NCI-H526 (cell line): ENCODE measurements at regions not wholly inside any gene's neighbourhood (a gene's known extent, or its start where the extent isn't known, plus 50 kb on each side); places are given as distances from the start of the nearest gene placed in this dataset.

Source experiments
- DNase-seq, 2 experiments: peaks; one replicate each; lab custom pipeline; 2025; lab: John Stamatoyannopoulos, UW

DNA sequence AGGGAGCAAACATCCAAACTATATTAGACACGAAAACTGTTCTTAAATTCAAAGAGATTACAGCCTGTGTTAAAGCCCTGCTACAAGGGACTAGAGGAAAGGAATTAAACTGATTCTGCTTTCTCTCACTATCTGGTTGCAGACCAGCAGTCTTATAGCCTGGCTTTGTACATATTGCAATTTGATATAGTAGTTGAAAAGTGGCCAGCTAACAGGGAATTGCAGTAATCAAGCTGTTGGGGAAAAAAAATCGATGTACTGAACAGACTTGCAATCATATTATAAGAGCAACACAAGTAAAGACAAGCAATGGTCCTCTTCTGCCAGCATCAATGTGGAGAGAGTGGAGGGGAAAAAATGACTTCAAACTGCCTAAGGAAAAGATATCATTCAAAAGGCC, 364.4 kb upstream of the EPHA5 start:
- DNase-seq = no peak

DNA sequence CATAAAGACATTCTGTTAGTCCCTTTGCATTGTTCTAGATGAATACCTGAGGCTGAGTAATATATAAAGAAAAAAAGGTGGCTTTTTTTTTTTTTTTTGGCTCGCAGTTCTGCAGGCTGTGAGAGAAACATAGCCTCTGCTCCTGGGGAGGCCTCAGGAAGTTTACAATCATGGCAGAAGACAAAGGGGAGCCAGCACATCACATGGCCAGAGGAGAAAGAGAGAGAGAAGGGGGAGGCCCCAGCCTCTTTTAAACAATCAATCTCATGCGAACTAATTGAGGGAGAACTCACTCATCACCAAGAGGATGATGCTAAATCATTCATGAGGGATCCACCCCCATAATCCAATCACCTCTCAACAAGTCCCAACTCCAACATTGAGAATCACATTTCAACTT, 364.0 kb upstream of the EPHA5 start:
- DNase-seq = no peak

- no peak for DNase-seq
These were observed 362.3 kb upstream of the EPHA5 start for GRCh38 chr4:66032571-66032970.

GRCh38 chr4:66028668-66029067, 358.4 kb upstream of the EPHA5 start:
- DNase-seq = no peak

DNA sequence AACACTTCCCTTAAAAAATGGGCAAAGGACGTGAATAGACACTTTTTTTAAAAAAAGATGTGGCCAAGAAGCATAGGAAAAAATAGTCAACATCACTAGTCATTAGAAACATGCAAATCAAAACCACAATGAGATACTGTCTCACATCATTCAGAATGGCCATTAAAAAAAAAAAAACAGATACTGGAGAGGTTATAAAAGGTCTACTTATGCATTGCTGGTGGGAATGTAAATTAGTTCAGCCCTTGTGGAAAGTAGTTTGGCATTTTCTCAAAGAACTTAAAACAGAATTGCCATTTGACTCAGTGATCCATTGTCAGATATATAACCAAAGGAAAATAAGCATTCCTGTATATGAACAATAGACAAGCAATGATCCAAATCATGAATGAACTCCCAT, 352.8 kb upstream of the EPHA5 start:
- DNase-seq = peak; percentile 12 to 29

GRCh38 chr4:66017671-66018070, 347.4 kb upstream of the EPHA5 start:
- DNase-seq = no peak

GRCh38 chr4:66016240-66016639, 346.0 kb upstream of the EPHA5 start:
- DNase-seq = no peak

DNA sequence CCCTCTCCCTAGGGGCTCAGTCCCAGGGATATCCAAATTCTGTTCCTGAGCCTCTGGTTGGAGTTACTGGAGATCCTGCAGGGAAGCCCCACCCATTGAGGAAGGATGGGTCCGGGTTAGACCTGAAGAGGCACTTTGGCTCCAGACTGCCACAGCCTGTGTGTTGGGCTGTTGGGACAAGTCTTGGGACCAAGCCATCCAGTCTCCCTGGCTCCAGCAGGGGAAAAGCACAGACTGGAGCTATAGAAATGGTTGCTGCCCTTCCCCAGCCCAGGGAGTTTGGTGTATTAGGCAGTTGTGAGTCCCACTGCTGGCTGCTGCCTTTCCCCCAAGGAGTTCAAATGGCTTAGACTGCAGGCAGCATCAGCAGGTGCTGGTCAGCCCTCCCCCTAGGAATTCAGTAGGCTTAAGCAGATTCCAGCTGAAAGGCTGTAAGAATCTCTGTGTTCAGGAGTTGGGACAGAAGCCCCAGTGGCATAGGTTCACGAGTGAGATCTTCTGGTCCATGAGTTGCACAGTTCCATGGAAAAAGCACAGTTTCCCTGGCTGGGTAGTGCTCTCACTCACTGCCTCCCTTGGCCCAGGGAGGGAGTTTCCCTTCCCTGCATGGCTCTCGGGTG, 344.0 kb upstream of the EPHA5 start:
- DNase-seq = no peak

GRCh38 chr4:66000510-66001117, 330.3 kb upstream of the EPHA5 start:
- DNase-seq = peak in 1 of 2 experiments; percentile 21

DNA sequence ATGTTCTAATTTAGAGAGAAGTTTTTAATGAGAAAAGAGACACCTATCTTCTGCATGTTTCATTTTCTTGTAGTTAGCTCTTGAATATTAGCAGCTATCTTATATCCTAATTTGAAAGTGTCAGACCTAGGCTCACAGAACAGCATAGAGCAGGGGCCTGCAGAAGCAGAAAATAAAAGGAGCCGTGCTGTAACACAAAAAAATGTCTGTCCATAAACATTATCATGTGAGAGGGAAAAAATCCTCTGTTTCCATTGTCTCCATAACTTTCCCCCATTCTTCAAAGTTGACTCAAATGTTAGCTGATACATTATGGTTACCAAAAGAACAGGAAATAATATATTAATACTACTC, 329.2 kb upstream of the EPHA5 start:
- DNase-seq = peak in 1 of 2 experiments; percentile 61

GRCh38 chr4:65998807-65999517, 328.7 kb upstream of the EPHA5 start:
- peak; percentile 60 to 62 for DNase-seq

GRCh38 chr4:65983061-65983460, 312.8 kb upstream of the EPHA5 start:
- no peak for DNase-seq

DNA sequence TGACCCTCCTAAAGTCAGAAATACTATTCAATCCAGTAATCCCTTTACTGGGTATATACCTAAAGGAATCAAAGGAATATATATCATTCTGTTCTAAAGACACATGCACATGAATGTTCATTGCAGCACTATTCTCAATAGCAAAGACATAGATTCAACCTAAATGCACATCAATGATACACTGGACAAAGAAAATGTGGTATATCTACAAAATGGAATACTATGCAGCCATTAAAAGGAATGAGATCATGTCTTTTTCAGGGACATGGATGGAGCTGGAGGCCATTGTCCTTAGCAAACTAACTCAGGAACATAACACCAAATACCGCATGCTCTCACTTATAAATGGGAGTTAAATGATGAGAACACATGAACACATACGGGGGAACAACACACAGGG, 306.0 kb upstream of the EPHA5 start:
- DNase-seq = no peak

GRCh38 chr4:65973186-65973585, 302.9 kb upstream of the EPHA5 start:
- no peak for DNase-seq

GRCh38 chr4:65971686-65972085, 301.4 kb upstream of the EPHA5 start:
- DNase-seq = no peak

GRCh38 chr4:65968831-65969558, 298.7 kb upstream of the EPHA5 start:
- DNase-seq = no peak

- DNase-seq = no peak
These were observed 290.5 kb upstream of the EPHA5 start for GRCh38 chr4:65960751-65961150.

GRCh38 chr4:65954416-65954815, 284.1 kb upstream of the EPHA5 start:
- no peak for DNase-seq

- DNase-seq = no peak
These were observed 280.9 kb upstream of the EPHA5 start for GRCh38 chr4:65951177-65951576.

GRCh38 chr4:65943076-65943475, 272.8 kb upstream of the EPHA5 start:
- no peak for DNase-seq

- DNase-seq = no peak
These were observed 254.6 kb upstream of the EPHA5 start for GRCh38 chr4:65924843-65925242.

- no peak for DNase-seq
These were observed 253.3 kb upstream of the EPHA5 start for GRCh38 chr4:65923616-65924015.

DNA sequence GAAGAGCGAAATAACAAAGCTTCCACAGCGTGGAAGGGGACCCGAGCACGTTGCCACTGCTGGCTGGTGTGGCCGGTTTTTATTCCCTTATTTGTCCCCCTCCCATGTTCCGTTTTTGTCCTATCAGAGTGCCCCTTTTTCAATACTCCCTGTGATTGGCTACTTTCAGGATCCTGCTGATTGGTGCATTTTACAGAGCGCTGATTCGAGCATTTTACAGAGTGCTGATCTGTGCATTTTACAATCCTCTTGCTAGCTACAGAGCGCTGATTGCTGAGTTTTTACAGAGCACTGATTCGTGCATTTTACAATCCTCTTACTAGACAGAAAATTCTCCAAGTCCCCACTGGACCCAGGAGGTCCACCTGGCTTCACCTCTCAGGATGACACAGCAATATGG, 250.9 kb upstream of the EPHA5 start:
- DNase-seq = no peak
